Tibial artery (tissue), 4 donors: ENCODE measurements at regions not wholly inside any gene's neighbourhood (a gene's known extent, or its start where the extent isn't known, plus 50 kb on each side); places are given as distances from the start of the nearest gene placed in this dataset.
"Not testable (repeated sequence)": the region's sequence is repeated elsewhere in the genome, so short reads cannot be mapped to it uniquely, and the experiment has no call there.

ENCODE experiments used
- DNase-seq, 2 donors: peaks; one replicate each; pipeline ENCODE4 v3.0.0-alpha.2; 2019
- H3K27ac ChIP-seq, 2 donors: fragments of 200-600 bp; sonication (generic) in 1 of 2; 1 replicate in 1 of 2; 2 replicates in 1 of 2; pipeline ENCODE4 v1.5.1; 2018 to 2019; ENCODE audit warnings: mild to moderate bottlenecking in 1 of 2
- H3K27me3 ChIP-seq, 2 donors: fragments of 200-600 bp; sonication (generic) in 1 of 2; one replicate each; pipeline versions ENCODE4 v1.5.1 to v1.6.0; 2016 to 2019
- H3K36me3 ChIP-seq, 3 donors: fragments of 200-600 bp; sonication (generic) in 2 of 3; one replicate each; pipeline ENCODE4 v1.5.1; 2016 to 2019; ENCODE audit warnings: mild to moderate bottlenecking in 2 of 3
- H3K4me1 ChIP-seq, 4 donors: fragments of 200-600 bp; sonication (generic) in 2 of 4; 1 replicate in 3 of 4; 2 replicates in 1 of 4; pipeline ENCODE4 v1.5.1; 2016 to 2019
- H3K4me3 ChIP-seq, 2 donors: fragments of 200-600 bp; sonication (generic) in 1 of 2; 1 replicate in 1 of 2; 2 replicates in 1 of 2; pipeline ENCODE4 v1.5.1; 2018 to 2019; ENCODE audit warnings: mild to moderate bottlenecking in 2 of 2
- H3K9me3 ChIP-seq, 3 donors: fragments of 200-600 bp; sonication (generic) in 1 of 3; one replicate each; pipeline ENCODE4 v1.5.1; 2016 to 2019
- intact Hi-C: fragments of 100-400 bp; cut with DNase I; formaldehyde crosslinking; loops from one replicate; pipeline ENCODE4 v1.15.0; 2023; ENCODE audit warnings: low total_unique reads
- TF ChIP-seq, protein P1 (sequence below), 2 experiments: fragments of 200-600 bp in 1 of 2; fragments of 450-650 bp in 1 of 2; IDR thresholded peaks; one replicate each; pipeline ENCODE4 v1.5.1; 2017 to 2019; ENCODE audit warnings: antibody characterized with exemption in 2 of 2, mild to moderate bottlenecking in 1 of 2, moderate library complexity in 1 of 2

DNA sequence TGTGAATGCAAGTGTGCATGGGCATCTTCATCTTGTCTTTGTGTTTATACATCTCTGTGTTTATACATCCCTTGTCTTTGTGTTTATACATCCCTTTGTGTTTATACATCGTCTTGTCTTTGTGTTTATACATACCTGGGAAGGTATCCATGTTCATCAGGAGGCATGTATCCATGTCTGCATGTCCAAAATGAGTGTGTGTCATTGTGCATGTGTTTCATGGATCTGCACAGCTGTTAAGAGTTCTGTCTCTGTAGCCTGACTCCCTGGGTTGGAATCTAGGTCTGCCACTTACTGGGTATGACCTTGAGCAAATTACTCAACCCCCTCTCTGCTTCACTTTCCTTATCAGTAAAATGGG, 50.1 kb upstream of the SIRPA start:
- no peak overlapping the region for H3K27ac ChIP-seq
- no peaks in the 10 kb centered on the region for H3K36me3 ChIP-seq
- TF ChIP-seq, protein P1, sequence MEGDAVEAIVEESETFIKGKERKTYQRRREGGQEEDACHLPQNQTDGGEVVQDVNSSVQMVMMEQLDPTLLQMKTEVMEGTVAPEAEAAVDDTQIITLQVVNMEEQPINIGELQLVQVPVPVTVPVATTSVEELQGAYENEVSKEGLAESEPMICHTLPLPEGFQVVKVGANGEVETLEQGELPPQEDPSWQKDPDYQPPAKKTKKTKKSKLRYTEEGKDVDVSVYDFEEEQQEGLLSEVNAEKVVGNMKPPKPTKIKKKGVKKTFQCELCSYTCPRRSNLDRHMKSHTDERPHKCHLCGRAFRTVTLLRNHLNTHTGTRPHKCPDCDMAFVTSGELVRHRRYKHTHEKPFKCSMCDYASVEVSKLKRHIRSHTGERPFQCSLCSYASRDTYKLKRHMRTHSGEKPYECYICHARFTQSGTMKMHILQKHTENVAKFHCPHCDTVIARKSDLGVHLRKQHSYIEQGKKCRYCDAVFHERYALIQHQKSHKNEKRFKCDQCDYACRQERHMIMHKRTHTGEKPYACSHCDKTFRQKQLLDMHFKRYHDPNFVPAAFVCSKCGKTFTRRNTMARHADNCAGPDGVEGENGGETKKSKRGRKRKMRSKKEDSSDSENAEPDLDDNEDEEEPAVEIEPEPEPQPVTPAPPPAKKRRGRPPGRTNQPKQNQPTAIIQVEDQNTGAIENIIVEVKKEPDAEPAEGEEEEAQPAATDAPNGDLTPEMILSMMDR (IDR thresholded peaks at IDR 0.05) = no peak
- no peaks in the 10 kb centered on the region for H3K9me3 ChIP-seq
- no peaks in the 10 kb centered on the region for H3K27me3 ChIP-seq
- H3K4me3 ChIP-seq = no peak overlapping the region
- intact Hi-C loops = no loop called here
- H3K4me1 ChIP-seq = peaks cover 0 to 5% (median 0%) of the 10 kb centered on the region in 4 donors
- DNase-seq = no peak

DNA sequence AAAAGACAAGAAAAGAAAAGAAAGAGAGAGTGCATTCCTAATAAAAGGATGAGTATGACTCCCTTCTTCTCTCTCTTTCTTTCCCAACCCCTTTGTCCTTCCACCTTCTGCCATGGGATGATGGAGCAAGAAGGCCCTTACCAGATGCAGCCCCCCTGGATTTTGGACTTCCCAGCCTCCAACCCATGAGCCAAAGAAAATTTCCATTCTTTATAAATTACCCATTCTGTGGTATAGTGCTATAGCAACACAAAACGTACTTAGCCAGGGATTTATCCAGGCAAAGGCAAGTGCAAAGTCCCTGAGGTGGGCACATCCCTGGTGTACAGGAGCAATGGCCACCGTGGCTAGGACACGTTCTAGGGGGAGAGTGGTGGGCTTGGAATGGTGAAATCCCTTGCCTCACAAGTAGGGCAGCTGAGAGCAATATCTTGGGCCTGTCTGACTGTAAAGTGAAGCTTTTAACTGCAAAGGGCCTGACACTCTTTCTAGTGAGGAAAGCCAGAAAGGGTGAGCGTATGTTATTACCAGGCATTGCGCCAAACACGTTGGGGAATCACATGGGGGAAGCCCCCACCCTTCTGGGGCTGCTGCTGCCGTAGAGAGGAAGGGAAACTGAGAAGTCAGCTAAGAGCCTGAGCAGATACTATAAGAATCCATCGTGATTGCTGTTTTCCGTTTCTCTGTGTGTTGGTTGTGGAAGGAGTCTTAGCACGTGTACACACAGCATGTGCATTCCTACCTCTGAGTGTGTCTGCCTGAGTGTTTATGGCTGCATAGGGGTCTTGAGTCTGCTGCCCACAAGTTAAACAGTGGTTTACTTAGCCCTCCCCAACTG, 50.7 kb upstream of the SIRPA start:
- no peak overlapping the region for H3K4me3 ChIP-seq
- DNase-seq = peak; percentile 67 to 78
- H3K27ac ChIP-seq = no peak overlapping the region
- no peaks in the 10 kb centered on the region for H3K27me3 ChIP-seq
- no peaks in the 10 kb centered on the region for H3K36me3 ChIP-seq
- TF ChIP-seq, protein P1 (IDR thresholded peaks at IDR 0.05) = no peak
- H3K4me1 ChIP-seq = peaks cover 0 to 5% (median 0%) of the 10 kb centered on the region in 4 donors
- intact Hi-C loops = no loop called here
- H3K9me3 ChIP-seq = no peaks in the 10 kb centered on the region

DNA sequence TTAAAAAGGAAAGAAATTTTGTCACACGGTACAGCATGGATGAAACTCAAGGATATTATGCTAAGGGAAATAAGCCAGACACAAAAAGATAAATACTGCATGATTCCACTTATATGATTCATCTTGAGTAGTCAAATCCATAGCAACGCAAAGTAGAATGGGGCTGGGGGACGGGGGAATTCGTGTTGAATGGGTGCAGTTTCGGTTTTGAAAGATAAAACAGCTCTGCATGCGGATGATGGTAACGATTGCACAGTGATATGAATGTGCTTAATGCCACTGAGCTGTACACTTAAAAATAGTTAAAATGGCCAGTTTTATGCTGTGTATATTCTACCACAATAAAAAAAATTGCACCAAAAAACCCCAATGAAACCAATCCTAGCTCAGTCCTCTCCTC, 52.9 kb upstream of the SIRPA start:
- Histone ChIP-seq H3K27me3 (peaks cover 0 to 7% of the 10 kb centered on the region in 2 donors), H3K4me3 (no peak overlapping the region), H3K4me1 (peaks cover 0 to 5% (median 0%) of the 10 kb centered on the region in 4 donors), H3K9me3 (no peaks in the 10 kb centered on the region), H3K36me3 (no peaks in the 10 kb centered on the region), H3K27ac (no peak overlapping the region)
- intact Hi-C loops = no loop called here
- TF ChIP-seq, protein P1 (IDR thresholded peaks at IDR 0.05) = no peak
- DNase-seq = no peak

DNA sequence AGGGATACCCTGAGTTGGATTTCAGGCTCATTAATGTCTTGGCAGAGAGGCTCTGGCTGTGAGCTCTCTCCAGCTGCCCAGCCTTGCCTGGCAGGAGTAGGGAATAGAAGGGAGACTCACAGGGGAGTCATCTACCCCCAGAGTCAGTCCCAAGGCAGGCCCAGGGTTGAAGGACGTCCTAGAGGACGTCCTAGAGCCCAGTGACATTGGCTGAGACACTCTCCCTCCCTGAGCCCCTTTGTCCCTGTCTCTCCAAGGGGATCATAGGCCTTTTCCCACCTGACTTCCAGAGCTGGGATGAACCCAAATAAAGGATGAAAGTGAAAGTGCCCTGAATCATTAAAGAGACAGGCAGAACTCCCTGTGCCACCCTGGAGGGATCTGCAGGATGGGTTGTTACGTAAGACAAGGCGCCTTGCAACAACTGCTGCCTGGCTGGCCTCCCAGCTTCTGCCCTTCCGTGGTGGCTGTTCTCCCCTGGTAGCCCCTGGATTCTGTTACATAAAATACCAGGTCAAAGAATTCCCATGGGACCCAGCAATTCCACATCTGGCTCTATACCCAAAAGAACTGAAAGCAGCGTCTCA, 53.6 kb upstream of the SIRPA start:
- Histone ChIP-seq H3K27ac (no peak overlapping the region), H3K27me3 (peaks cover 0 to 7% of the 10 kb centered on the region in 2 donors)

DNA sequence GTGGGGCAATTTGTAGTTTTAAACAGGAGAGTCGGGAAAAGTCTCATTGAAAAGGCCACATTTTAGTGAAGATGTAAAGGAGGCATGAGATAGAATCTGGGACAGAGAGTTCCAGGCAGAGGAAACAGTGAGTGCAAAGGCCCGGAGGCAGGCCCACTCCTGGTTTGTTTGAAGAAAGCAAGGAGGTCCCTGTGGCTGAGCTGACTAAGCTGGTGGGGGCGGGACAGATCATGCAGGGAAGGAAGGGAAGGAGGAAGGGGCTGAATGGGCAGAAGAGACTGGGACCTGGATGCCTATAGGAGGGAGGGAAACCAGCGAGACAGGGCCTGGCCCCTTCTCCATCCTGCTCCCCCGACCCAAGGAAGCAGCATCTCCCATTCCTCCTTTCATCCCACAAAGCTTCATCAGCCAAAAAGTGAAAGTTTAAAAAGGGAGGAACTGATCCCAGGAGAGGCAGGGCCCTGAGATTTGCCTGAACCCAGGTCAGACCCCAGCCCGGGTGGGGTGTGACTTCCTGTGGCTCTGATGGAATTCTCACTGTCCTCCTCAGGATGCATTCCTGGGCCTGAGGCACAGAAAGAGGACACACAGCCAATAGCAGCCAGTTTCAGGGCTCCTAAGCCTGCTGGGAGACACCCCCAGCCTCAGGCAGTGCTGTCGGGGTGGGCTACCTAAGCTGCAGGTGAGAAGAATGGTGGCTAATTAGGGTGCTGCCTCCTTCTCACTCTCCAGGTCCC, 54.2 kb upstream of the SIRPA start:
- H3K27ac ChIP-seq = no peak overlapping the region

More for the DNA sequence above, 53.6 kb upstream of the SIRPA start:
- intact Hi-C loops = no loop called here
- peak in 1 of 2 donors; percentile 34 for DNase-seq
- TF ChIP-seq, protein P1 (IDR thresholded peaks at IDR 0.05) = no peak
- no peak overlapping the region for H3K4me3 ChIP-seq
- peaks cover 0 to 5% (median 0%) of the 10 kb centered on the region in 4 donors for H3K4me1 ChIP-seq
- no peaks in the 10 kb centered on the region for H3K36me3 ChIP-seq
- H3K9me3 ChIP-seq = no peaks in the 10 kb centered on the region

DNA sequence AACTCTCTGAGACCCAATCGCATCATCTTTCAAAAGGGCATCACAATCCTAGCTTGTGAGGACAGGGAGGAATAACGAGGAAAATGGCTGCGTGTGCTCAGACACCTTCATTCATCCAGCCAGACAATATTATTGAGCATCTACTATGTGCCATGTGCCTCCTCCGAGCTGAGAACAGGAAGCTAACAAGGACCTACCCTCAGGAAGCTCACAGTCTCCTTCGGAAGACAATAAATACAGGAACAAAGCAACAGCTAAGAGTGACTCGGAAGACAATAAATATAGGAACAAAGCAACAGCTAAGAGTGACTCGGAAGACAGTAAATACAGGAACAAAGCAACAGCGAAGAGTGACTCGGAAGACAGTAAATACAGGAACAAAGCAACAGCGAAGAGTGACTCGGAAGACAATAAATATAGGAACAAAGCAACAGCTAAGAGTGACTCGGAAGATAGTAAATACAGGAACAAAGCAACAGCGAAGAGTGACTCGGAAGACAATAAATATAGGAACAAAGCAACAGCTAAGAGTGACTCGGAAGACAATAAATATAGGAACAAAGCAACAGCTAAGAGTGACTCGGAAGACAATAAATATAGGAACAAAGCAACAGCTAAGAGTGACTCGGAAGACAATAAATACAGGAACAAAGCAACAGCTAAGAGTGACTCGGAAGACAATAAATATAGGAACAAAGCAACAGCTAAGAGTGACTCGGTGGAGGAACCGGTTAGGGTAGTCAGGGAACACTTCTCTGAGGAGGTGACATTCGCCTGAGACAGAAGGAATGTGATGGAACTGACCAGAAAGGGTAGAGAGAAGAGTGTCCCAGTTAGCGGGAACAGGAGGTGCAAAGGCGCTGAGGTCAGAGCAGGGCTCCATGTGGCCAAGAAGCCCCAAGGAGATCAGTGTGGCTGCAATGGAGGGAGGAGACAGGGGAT, 55.6 kb upstream of the SIRPA start:
- DNase-seq, H3K9me3 ChIP-seq, intact Hi-C loops, H3K4me3 ChIP-seq, H3K27me3 ChIP-seq, H3K36me3 ChIP-seq, H3K27ac ChIP-seq: not testable (repeated sequence)
- H3K4me1 ChIP-seq = peaks cover 0 to 15% (median 8%) of the 10 kb centered on the region in 4 donors

More for the DNA sequence above, 54.2 kb upstream of the SIRPA start:
- no peaks in the 10 kb centered on the region for H3K36me3 ChIP-seq
- no peaks in the 10 kb centered on the region for H3K9me3 ChIP-seq
- no peak for DNase-seq
- TF ChIP-seq, protein P1 (IDR thresholded peaks at IDR 0.05) = no peak
- intact Hi-C loops = no loop called here
- H3K27me3 ChIP-seq = peaks cover 0 to 7% of the 10 kb centered on the region in 2 donors
- peaks cover 0 to 5% (median 0%) of the 10 kb centered on the region in 4 donors for H3K4me1 ChIP-seq
- no peak overlapping the region for H3K4me3 ChIP-seq
